NCI-H774 (cell line): ENCODE measurements at regions not wholly inside any gene's neighbourhood (a gene's known extent, or its start where the extent isn't known, plus 50 kb on each side); places are given as distances from the start of the nearest gene placed in this dataset.

ENCODE experiments used
- DNase-seq: peaks from one replicate; lab custom pipeline; 2025; lab: John Stamatoyannopoulos, UW

GRCh38 chr22:26893173-26894110, 236.1 kb downstream of the MIAT start:
- DNase-seq: no peak

- no peak for DNase-seq
Observed at GRCh38 chr22:26894362-26894761, 237.0 kb downstream of the MIAT start.

DNA sequence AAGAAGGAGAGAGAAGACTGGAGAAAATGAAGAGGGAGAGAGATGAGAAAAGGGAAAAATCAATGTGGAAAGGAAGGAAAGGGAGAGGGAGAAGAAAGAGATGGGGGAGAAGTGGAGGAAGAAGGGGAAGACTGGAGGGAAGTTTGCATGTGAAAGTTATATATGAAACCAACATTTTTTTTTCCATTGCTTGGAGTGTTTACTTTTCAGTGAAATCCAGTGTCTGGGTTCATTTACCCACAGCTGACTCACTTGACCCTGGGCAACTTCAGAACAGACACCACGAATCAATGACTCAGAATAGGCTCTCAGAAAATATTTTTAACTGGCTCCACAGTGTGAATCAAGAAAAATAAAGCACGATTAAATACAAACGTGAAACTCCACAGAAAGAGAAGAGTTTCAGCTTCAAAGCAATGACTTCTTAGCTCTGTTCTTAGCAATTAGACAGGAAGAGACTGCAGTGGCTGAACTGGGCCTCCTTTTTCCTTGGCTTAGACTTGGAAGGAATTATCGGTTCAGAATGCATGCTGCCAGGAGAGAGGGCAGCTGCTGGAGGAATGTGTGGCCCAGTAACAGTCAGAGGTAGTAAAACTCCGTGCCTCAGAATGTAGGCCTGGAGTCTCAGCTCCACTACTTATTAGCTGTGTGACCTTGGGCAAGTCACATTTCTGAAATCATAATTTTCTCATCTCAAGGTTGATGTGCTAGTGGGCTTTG, 237.5 kb downstream of the MIAT start:
- DNase-seq: no peak

DNA sequence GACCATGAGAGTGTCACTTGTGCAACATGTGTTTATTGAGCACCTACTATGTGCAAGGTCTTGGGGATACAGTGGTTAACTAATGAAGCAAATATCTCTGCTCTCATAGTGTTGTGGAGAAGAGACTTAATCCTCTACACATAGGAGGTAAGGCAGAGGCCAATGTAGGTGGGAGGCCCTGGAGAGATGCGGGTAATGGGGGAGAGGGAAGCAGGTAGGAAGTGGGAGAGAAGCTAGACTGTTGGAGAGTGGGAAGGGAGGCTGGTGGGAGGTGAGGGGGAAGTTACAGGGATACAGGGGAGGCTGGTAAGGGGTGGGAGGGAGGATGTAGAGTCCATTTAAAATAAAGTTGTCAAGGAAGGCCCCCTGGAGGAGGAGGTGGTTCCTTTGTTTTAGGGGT, 240.0 kb downstream of the MIAT start:
- DNase-seq: no peak

DNA sequence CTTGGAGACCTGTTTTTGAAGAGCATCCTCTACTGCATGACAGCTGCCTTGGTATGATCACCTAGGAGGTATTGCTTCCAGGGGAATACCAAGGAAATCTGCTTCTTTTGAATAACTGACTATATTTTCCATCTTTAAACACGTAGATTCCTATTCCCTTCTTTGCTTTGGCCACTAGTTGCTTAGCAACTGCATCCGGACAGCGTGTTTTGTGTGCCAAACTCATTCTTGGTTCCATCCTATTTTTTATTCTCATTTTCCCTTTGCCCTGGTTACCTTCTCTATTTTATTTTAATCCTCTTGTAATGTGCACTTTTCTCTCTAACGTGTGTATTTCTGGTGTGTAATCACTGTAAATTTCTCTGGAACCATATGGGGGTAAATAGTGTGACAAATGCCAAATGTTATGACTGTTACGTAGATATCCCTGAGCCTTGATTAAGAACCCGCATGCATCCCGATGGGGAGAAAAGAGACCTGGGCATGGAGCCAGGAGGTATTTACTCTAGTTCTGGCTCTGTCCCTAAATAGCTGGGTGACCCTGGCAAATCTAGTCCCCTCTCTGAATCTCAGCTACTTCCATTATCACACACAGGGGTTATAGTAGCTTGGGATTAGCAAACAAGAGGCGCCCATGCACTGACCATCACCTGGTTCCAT, 241.7 kb downstream of the MIAT start:
- no peak for DNase-seq

DNA sequence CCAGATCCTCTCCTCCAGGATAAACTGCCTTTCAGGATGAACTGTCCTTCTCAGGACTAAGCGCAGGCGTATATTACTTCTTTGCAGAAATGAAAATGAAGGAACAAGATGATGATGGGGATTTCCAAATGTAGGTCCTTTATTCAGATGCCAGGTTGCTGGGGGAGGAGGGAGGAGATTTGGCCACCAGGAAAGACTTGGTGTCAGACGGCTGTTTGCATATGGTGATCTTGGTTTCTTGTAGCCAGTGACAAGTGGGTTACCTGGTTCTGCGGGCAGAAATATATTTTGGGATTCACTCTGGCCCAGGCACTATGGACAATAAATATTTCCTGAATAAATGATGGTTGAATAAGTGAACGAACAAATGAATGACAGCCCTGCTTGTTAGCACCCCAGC, 243.4 kb downstream of the MIAT start:
- DNase-seq: no peak

DNA sequence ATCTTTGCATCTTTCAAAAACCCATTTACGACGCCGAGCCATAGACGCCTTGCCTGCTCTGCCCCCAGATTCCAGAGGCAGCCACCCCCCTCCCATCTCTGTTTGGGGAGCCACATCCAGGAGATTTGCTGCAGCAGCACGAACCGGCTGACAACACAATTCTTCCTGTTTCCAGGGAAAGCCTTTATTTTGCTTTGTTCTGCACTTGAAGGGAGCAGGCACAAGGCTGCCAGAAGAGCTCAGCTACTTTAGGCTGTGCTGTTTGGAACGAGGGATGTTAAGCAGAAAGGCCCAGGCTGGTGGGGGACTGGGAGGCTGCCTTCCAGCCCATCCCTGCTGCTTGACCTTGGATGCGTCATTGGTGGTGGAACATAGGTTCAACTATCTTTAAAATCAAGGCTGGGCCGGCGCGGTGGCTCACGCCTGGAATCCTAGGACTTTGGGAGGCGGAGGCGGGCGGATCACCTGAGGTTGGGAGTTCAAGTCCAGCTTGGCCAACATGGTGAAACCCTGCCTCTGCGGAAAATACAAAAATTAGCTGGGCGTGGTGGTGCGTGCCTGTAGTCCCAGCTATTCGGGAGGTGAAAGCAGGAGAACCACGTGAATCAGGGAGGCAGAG, 243.9 kb downstream of the MIAT start:
- no peak for DNase-seq

DNA sequence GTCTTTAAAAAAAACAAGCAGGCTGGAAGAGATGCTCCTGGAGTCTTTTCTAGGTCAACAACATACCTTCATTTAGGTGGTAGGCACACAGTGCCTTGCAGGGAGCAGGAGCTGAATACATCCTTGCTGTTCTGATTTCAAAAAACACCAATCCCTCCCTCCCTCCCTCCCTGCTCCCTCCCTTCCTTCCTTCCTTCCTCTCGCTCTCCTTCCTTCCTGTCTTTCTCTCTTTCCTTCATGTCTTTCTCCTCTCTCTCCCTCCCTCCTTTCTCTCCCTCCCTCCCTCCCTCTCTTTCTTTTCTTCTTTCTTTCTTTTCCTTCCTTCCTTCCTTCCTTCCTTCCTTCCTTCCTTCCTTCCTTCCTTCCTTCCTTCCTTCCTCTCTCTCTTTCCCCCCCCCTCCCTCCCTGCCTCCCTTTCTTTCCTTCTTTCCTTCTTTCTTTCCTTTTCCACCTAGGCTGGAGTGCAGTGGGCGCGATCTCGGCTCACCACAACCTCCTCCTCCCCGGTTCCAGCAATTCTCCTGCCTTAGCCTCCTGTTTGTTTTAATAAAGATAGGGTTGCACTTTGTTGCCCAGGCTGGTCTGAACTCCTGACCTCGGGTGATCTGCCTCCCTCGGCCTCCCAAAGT, 245.1 kb downstream of the MIAT start:
- DNase-seq: no peak

DNA sequence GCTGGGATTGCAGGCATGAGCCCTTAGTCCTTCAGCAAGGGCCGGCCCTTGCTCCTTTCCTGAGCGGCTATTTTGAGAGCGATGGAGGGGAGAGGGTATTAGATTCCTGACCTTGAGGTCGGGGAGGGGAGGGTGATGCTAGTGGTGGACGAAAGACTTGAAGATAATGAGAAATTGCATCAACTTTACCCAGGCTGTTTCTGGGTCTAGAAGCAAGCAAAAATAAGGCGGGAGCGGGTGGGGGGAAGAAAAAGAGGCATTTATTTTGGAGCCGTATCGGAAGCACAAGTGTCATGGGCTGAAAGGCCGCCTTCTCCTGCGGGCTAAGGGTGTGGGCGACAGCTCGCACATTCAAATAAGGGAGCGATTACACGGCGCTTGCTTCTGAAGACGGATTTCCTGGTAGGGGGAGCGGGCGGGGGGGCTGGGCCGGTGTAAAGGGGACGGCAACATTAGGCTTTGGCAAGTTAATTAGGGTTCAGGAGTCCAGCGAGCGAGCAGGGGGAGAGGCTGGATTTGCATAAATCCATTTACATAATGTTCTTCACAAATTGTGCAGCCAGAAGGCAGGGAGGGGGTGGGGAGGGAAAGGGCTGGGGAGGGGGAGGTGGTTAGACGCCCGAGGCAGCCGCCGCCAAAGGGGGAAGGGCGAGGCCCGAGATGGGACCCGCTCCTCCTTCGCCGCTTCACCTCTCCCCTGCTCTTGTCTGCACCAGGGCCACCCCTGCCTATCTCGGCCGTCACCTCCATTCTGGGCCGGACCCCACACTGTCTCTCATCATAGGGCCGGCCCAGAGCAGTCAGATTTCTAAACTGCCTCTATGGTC, 245.9 kb downstream of the MIAT start:
- DNase-seq: no peak

DNA sequence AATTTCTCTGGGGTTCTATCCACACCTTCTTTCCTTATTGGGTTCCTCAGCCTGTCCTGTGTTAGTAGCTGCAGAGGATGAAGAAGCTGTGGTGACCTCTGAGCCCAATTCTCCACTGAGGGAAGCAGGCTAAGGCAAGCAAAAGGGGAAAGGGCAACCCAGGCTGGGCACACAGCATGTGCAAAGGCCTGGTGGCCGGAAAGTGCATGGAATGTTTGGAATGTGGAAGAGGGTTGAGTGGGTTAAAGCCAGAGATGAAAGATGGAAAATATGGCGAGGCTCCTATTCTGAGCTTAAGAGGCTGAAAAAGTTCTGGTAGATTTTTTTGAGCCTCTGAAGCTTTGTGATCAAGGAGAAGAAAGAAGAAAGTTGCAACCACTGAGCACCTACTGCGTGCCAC, 247.1 kb downstream of the MIAT start:
- no peak for DNase-seq

DNA sequence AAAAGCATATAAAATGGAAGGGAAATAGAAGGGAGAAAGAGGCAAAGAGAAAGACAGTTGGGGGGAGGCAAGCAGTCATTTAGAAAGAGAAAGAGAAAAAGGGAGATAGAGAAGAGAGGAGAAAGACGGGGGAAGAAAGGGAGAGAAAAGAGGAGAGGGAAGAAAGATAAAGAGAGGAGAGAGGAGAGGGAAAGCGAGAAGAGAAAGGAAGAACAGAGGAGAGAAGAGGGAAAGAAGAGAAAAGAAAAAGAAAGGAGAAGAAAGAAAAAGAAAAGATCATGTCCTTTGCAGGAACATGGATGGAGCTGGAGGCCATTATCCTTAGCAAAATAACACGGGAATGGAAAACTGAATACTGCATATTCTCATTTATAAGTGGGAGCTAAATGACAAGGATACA, 247.7 kb downstream of the MIAT start:
- no peak for DNase-seq

DNA sequence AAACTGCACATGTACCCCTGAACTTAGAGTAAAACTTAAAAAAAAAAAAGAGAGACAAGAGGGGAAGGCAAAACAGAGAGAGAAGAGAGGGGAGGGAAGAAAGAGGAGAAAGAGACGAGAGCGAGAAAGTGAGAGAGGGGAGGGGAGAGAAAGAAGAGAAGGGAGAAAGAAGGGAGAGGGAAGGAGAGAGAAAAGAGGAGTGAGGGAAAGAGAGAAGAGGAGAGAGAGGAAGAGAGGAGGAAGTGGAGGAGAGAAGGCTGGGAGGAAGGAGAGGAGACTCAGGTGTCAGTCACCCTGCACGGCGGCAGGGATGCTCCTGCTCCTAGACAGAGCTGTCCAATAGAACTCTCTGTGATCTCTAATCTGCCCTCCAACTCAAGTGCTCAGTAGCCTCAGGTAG, 248.3 kb downstream of the MIAT start:
- DNase-seq: no peak

GRCh38 chr22:26906464-26906863, 249.1 kb downstream of the MIAT start:
- DNase-seq: peak; percentile 26

GRCh38 chr22:26907366-26907765, 250.0 kb downstream of the MIAT start:
- DNase-seq: no peak

DNA sequence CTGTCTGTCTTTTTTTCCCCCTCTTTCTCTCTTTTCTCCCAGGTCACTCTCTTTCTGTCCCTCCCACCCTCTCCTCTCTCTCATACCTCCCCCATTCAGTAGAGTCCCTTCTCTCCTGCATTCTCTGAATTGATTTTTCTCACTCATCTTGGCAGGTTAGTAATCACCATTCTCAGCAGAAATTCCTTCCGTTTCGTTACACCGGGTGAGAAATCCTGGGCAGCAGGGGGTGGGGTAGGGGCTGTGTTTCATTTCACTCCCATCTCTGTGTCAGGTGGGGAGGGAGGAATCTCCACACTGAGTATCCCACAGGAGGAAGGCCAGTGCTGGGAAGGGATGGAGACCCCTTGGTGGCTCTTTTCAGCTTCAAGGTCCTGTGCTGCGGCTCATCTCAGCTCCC, 253.5 kb downstream of the MIAT start:
- DNase-seq: no peak

GRCh38 chr22:26912655-26913345, 255.4 kb downstream of the MIAT start:
- DNase-seq: no peak

GRCh38 chr22:26914519-26915185, 257.3 kb downstream of the MIAT start:
- no peak for DNase-seq

DNA sequence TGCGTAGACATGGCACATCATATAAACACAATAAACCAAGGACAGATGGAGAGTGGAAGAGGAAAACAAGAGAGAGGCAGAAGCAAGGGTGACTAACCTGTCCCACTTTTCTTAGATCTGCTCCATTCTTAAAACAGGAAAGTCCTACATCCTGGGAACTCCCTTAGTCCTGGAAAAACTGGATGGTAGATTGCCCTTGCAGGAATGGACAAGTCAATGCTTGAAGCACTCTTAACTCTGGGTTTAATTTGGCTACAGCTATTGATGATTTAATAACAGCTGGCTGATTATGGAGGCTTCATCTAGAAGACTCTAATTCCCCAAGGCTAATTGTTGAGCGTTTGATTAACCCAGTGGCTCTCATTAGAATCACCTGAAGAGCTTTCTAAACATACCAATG, 258.8 kb downstream of the MIAT start:
- DNase-seq: no peak

DNA sequence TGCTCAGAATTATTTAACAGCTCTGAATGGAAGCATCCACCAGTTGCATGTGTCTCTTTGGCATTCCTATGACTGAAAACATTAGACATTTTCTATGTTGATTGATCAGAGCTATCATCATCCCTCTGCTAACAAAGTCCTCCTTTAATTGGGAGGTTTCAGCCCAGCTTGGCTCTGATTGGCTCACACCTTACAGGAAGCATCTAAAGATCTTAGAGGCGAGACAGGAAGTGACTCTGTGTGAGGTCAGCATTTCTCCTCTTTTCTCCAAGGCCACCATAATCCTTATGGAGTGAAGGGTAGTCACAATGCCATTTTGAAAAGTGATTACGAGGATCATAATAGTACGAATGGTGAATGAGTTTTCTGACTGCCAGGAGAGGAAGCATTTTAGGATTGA, 260.8 kb downstream of the MIAT start:
- no peak for DNase-seq

DNA sequence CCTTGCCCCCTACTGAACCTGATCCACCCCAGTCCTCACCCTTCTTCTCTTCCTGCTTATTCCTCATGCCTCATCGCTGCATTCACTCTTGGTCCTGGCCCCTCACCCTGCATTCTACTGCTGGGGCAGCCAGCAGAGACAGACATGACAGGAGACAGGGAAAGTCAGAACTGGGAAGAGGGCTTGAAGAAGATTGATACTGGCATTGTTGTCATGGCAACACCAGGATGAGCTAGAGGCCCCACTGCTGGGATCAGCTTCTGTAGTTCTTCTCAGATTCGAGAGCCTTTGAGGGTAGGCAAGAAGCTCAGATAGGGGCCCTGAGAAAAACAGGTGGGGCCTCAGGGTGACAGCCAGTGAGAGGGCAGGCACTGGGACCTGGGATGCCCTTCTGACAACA, 264.3 kb downstream of the MIAT start:
- DNase-seq: no peak
